SK-N-SH (cell line): ENCODE measurements at regions not wholly inside any gene's neighbourhood (a gene's known extent, or its start where the extent isn't known, plus 50 kb on each side); places are given as distances from the start of the nearest gene placed in this dataset.

Experiments used
- CHD2 ChIP-seq: fragments of 150-350 bp; IDR thresholded peaks from 2 replicates; pipeline ENCODE4 v1.6.1; 2018; ENCODE audit warnings: low read length; ENCODE audit not compliant: partially characterized antibody
- CTCF ChIP-seq: fragments of 200-600 bp; sonication (generic); IDR thresholded peaks from 2 replicates; pipeline ENCODE4 v1.6.1; 2017; ENCODE audit warnings: antibody characterized with exemption, mild to moderate bottlenecking, moderate library complexity
- EZH2phosphoT487 ChIP-seq: fragments of 200-600 bp; sonication (generic); IDR thresholded peaks from 2 replicates; pipeline ENCODE4 v1.6.1; 2017; ENCODE audit warnings: low read depth, mixed run types, mild to moderate bottlenecking, antibody characterized with exemption, moderate library complexity, borderline replicate concordance
- FOXM1 ChIP-seq: IDR thresholded peaks from 2 replicates; pipeline ENCODE4 v1.4.0; 2012; ENCODE audit warnings: low read depth, mild to moderate bottlenecking
- GABPA ChIP-seq: IDR thresholded peaks from 2 replicates; pipeline ENCODE4 v1.4.0; 2012; ENCODE audit warnings: low read depth, mild to moderate bottlenecking
- PBX3 ChIP-seq: IDR thresholded peaks from 2 replicates; pipeline ENCODE4; 2012
- POLR2AphosphoS5 ChIP-seq: IDR thresholded peaks from 2 replicates; pipeline ENCODE4 v1.6.1; 2012; ENCODE audit warnings: low read depth, low read length
- REST ChIP-seq: IDR thresholded peaks from 2 replicates; pipeline ENCODE4 v1.6.1; 2012; ENCODE audit warnings: mild to moderate bottlenecking, low read depth, low read length, moderate library complexity

GRCh38 chr2:8441986-8442385, 239.9 kb upstream of the ID2 start:
- no peak for TF ChIP-seq FOXM1
- TF ChIP-seq CTCF, result no peak
- TF ChIP-seq PBX3, result no peak
- TF ChIP-seq REST, result no peak
- no peak for TF ChIP-seq EZH2phosphoT487
- no peak for TF ChIP-seq CHD2
- no peak for TF ChIP-seq GABPA
- TF ChIP-seq POLR2AphosphoS5, result no peak
